Keratinocyte (primary cell): ENCODE measurements at regions not wholly inside any gene's neighbourhood (a gene's known extent, or its start where the extent isn't known, plus 50 kb on each side); places are given as distances from the start of the nearest gene placed in this dataset.
"Not testable (repeated sequence)": the region's sequence is repeated elsewhere in the genome, so short reads cannot be mapped to it uniquely, and the experiment has no call there.

Experiments used
- DNase-seq: peaks from one replicate; pipeline ENCODE4 v3.0.0-alpha.2; 2011; ENCODE audit warnings: low read depth, missing footprints, low spot score
- FAIRE-seq: peaks from 2 replicates; lab custom pipeline; 2011; peaks lifted over from hg19 to GRCh38; lab: Jason Lieb, UNC
- H2AFZ ChIP-seq: 2 replicates; pipeline ENCODE4 v1.6.0; 2012; ENCODE audit warnings: low read length, control low read depth, inconsistent platforms; ENCODE audit not compliant: control insufficient read depth
- H3K27ac ChIP-seq: 2 replicates; pipeline ENCODE4 v1.5.1; 2011; ENCODE audit warnings: low read length; ENCODE audit not compliant: control insufficient read depth, insufficient read depth
- H3K27me3 ChIP-seq: 3 replicates; pipeline ENCODE4 v1.6.0; 2011; ENCODE audit warnings: low read length; ENCODE audit not compliant: control insufficient read depth, insufficient read depth; ENCODE audit errors: extremely low read depth
- H3K36me3 ChIP-seq, 2 experiments: 2 replicates in 1 of 2; 3 replicates in 1 of 2; pipeline ENCODE4 v1.5.1; 2011; ENCODE audit warnings: low read length in 2 of 2, mild to moderate bottlenecking in 1 of 2; ENCODE audit not compliant: control insufficient read depth in 2 of 2, insufficient read depth in 2 of 2; ENCODE audit errors: extremely low read depth in 1 of 2
- H3K4me1 ChIP-seq: 3 replicates; pipeline ENCODE4 v1.5.1; 2011; ENCODE audit warnings: low read length; ENCODE audit not compliant: control insufficient read depth, insufficient read depth; ENCODE audit errors: extremely low read depth
- H3K4me2 ChIP-seq: 3 replicates; pipeline ENCODE4 v1.6.0; 2011; ENCODE audit warnings: low read depth, low read length; ENCODE audit not compliant: control insufficient read depth, insufficient read depth; ENCODE audit errors: extremely low read depth
- H3K4me3 ChIP-seq, 3 experiments: fragments of 200-600 bp in 1 of 3; sonication (generic) in 1 of 3; 2 replicates in 2 of 3; 3 replicates in 1 of 3; pipeline ENCODE4 v1.5.1; 2011 to 2016; ENCODE audit warnings: low read length in 3 of 3, mild to moderate bottlenecking in 3 of 3, control low read depth in 2 of 3, inconsistent platforms in 1 of 3, low read depth in 1 of 3, mixed read lengths in 1 of 3, mixed run types in 1 of 3, moderate library complexity in 1 of 3; ENCODE audit not compliant: control insufficient read depth in 2 of 3, insufficient read depth in 2 of 3; ENCODE audit errors: extremely low read depth in 1 of 3
- H3K79me2 ChIP-seq: 2 replicates; pipeline ENCODE4 v1.6.0; 2012; ENCODE audit warnings: low read length; ENCODE audit not compliant: control insufficient read depth, insufficient read depth
- H3K9ac ChIP-seq: 3 replicates; pipeline ENCODE4 v1.6.0; 2011; ENCODE audit warnings: low read length; ENCODE audit not compliant: control insufficient read depth, insufficient read depth; ENCODE audit errors: extremely low read depth
- H3K9me1 ChIP-seq: 3 replicates; pipeline ENCODE4 v1.6.0; 2011; ENCODE audit warnings: low read length; ENCODE audit not compliant: control insufficient read depth, insufficient read depth; ENCODE audit errors: extremely low read depth
- H3K9me3 ChIP-seq: 2 replicates; pipeline ENCODE4 v1.5.1; 2012; ENCODE audit warnings: low read depth, low read length; ENCODE audit not compliant: control insufficient read depth
- H4K20me1 ChIP-seq: 3 replicates; pipeline ENCODE4 v1.6.0; 2011; ENCODE audit warnings: low read length; ENCODE audit not compliant: control insufficient read depth, insufficient read depth; ENCODE audit errors: extremely low read depth
- dilution Hi-C: fragments of 300-500 bp; cut with MboI; formaldehyde crosslinking; loops from one replicate; pipeline ENCODE4 v1.7.0; 2020; ENCODE audit warnings: low sequenced_read_pairs; ENCODE audit not compliant: extremely low pct_ligation_motif_present

GRCh38 chr16:88232401-88233258 lies 150.1 kb upstream of the ZNF469 start:
- H3K27ac ChIP-seq, FAIRE-seq, H3K27me3 ChIP-seq, H2AFZ ChIP-seq, H3K36me3 ChIP-seq, H3K4me3 ChIP-seq, DNase-seq, H3K79me2 ChIP-seq, H3K9me3 ChIP-seq, H3K9me1 ChIP-seq, H4K20me1 ChIP-seq, H3K4me2 ChIP-seq, dilution Hi-C loops, H3K9ac ChIP-seq: not testable (repeated sequence)
- H3K4me1 ChIP-seq: peaks cover 12% of the 10 kb centered on the region

- not testable (repeated sequence) for H3K9me3 ChIP-seq, H3K9ac ChIP-seq
- peak; percentile 77 for FAIRE-seq
Observed at GRCh38 chr16:88233621-88234420, 148.9 kb upstream of the ZNF469 start.

GRCh38 chr16:88234421-88235271 lies 148.1 kb upstream of the ZNF469 start:
- peak; percentile 92 for FAIRE-seq
- H4K20me1 ChIP-seq, H3K36me3 ChIP-seq, dilution Hi-C loops, H3K79me2 ChIP-seq, H3K9me1 ChIP-seq, DNase-seq, H3K9me3 ChIP-seq, H3K4me3 ChIP-seq, H3K27me3 ChIP-seq, H3K9ac ChIP-seq, H2AFZ ChIP-seq, H3K27ac ChIP-seq, H3K4me2 ChIP-seq: not testable (repeated sequence)
- H3K4me1 ChIP-seq: peaks cover 22% of the 10 kb centered on the region

More at GRCh38 chr16:88233621-88234420, 148.9 kb upstream of the ZNF469 start:
- H3K4me3 ChIP-seq, H3K4me2 ChIP-seq, H2AFZ ChIP-seq, H3K27ac ChIP-seq, H4K20me1 ChIP-seq, H3K79me2 ChIP-seq, dilution Hi-C loops, H3K36me3 ChIP-seq, H3K27me3 ChIP-seq, H3K9me1 ChIP-seq, DNase-seq: not testable (repeated sequence)
- H3K4me1 ChIP-seq: peaks cover 22% of the 10 kb centered on the region

GRCh38 chr16:88235691-88236090 lies 147.1 kb upstream of the ZNF469 start:
- H3K9ac ChIP-seq, FAIRE-seq, H3K9me3 ChIP-seq, H3K79me2 ChIP-seq, H3K4me2 ChIP-seq, DNase-seq, H3K4me3 ChIP-seq, H3K27me3 ChIP-seq, H3K9me1 ChIP-seq, H4K20me1 ChIP-seq, dilution Hi-C loops, H2AFZ ChIP-seq, H3K36me3 ChIP-seq, H3K27ac ChIP-seq: not testable (repeated sequence)
- peaks cover 22% of the 10 kb centered on the region for H3K4me1 ChIP-seq
